NCI-H748 treated with DMSO at 0.1 percent for 48 hours (cell line): ENCODE measurements at regions not wholly inside any gene's neighbourhood (a gene's known extent, or its start where the extent isn't known, plus 50 kb on each side); places are given as distances from the start of the nearest gene placed in this dataset.

ENCODE experiments used
- DNase-seq: peaks from one replicate; lab custom pipeline; 2025; lab: John Stamatoyannopoulos, UW

- DNase-seq = no peak
Measured at GRCh38 chr6:11925805-11926204, 86.3 kb upstream of the HIVEP1 start.

DNA sequence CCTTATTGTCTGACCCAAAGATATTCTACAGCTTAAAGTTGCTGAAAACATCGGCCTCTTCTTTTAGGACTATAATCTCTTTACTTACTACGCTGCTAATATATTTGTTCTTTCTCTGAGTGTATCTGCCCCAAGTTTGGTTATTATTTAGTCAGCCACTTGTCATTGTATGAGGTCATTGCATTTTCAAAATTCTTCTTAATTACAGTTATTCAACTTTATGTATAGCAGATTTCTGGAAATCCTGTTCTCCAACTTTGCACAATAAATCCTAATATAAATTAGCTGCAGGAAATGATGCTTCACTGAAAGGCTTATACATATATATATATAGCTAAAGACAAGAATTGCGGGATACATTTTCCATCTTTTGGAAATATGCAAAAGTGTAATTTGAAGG is 88.5 kb upstream of the HIVEP1 start:
- DNase-seq = no peak

DNA sequence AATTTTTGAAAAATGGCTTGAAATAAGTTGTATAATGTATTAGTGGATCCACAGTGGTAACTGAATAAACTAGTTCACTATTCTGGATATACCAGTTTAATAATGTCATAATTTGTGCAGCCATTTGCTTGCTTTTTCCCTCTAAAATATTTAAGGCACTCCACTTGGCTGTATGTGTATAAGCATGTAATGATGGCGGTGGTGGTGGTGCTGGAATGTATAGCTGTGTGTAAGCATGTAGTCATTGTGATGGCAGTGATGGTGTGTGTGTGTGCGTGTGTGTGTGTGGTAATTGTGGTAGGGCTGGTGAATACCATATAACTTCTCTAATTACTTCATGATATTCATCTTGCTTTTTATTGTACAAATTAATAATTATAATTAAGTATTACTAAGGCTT is 89.2 kb upstream of the HIVEP1 start:
- no peak for DNase-seq

DNA sequence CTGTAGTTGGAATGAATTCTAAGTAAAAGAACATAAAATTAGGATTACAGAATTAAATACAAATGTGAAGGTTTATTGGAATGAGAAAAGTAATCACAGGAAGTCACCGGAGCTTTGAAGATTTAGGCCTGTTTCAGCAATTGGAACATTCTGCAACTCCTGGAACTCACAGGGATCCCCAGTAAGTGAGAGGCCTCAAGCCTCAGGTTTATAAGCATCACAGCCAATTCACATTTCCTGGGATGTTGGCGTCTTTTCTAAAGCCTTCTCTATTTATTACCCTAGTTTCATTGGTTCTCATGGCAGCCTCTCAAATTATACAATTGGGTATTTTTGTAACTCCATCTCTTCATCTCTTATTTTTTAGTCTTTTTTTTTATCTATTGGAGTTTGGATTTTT is 90.4 kb upstream of the HIVEP1 start:
- no peak for DNase-seq

- DNase-seq = no peak
Measured at GRCh38 chr6:11921017-11921438, 91.1 kb upstream of the HIVEP1 start.

DNA sequence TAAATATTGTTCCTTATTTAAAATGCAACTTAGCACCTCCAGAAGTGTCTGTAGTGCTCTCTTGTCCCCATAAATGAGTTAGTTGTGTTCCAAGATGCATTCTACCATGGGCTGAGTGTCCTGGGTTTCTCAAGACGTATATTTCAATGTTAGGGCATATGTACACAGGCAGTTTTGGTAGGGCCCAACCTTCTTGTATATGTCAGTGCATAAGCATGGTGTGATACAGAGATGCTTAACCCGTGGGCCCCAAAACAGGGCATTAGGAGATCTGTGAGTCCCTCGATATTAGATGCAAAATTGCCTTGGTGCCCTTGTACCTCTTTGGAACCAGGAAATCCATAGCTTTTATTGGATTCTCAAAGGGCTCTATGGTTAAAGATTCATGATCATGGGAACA is 91.5 kb upstream of the HIVEP1 start:
- no peak for DNase-seq

DNA sequence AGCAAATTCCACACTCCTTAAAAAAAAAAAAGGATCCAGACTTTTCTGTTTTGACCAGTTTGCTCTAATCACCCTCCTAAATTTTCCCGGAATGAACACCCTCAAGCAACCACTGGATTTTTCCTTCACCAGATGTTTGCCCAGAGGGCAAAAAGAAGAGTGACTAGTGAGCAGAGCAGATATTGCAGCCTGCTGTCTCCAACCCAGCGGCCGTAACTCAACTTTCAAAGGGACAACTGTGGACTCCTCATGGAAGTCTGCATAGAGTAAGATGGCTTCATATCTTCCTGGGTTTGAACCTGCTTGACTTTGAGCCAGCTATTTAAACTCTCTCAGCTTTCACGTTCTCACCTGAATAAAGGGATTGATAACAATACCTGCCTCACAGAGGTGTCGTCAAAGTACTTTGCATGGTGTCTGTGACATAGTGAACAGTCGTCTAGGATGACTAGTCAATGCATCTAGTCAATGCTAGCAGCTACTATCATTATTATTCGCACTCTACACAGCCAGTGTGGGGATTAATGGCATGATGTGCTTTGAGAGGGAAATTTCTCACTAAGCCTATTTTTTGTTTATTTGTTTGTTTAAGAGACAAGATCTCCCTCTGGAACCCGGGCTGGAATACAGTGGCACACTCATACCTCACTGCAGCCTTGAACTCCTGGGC is 92.2 kb upstream of the HIVEP1 start:
- DNase-seq = no peak

GRCh38 chr6:11918739-11919605 is 93.1 kb upstream of the HIVEP1 start:
- peak; percentile 26 for DNase-seq

DNA sequence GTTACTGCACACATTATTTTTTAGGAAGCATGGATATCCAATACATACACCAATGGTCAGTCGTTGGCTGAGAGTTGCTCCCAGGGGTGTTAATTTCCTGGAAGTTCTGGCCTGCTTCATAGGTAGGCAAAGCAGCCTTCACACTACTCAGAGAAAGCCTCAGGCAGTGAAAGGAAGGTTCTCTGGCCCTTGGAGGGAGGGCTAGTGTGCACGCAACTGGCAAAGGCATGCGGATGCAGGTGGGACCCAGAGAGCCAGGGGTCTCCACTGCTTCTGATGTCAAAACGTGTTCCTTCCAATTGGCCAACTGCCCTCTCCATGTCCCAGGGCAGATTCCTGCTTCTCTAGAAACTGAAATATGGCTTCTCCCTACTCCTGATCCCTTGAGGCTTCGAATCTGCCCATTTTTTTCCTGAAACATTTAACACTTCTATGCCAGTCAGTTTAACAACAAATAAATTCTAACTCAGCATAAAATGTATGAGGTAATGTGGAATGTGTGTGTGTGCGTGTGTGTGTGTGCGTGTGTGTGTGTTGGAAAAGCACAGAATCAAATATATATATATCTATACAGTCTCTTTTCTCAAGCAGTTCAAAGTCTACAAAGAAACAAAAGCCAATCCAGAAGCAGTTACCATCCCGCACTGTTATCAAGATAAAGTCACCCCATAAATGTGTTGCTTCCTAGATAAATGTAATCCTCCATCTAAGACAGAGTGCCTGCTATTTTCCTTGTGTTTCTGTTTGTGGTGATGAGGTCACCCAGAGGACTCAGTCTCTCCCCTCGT is 94.0 kb upstream of the HIVEP1 start:
- no peak for DNase-seq

DNA sequence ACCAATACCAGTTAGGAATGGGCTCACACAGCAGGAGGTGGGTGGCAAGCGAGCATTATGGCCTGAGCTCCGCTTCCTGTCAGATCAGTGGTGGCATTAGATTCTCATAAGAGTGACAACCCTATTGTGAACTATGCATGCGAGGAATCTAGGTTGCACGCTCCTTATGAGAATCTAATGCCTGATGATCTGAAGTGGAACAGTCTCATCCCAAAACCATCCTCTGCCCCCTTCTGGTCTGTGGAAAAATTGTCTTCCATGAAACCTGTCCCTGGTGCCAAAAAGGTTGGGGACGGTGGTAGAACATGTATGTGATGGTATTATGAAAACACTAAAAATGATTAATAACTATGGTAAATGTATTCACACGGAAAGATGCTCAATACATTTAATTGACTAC is 99.7 kb upstream of the HIVEP1 start:
- no peak for DNase-seq

DNA sequence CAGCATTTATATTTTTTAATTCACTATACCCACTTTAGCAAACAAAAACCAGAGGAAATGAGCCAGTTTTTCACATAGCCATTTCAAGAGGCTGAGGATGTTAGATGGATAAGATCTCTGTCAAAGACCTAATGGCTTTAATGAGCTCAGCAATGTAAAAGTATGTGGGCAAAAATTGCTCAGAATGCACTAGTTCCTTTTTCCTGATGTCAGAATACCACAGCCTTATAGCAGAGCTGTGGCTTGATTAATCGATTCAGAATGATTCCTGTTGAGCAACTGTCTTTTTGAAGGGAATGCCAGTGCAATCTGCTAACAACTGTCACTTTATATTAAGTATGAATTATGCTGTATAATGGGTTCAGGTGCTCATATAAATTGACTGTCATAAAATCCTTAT is 100.6 kb upstream of the HIVEP1 start:
- DNase-seq = no peak

- DNase-seq = no peak
Measured at GRCh38 chr6:11909696-11910132, 102.4 kb upstream of the HIVEP1 start.

- no peak for DNase-seq
Measured at GRCh38 chr6:11908436-11909105, 103.5 kb upstream of the HIVEP1 start.

DNA sequence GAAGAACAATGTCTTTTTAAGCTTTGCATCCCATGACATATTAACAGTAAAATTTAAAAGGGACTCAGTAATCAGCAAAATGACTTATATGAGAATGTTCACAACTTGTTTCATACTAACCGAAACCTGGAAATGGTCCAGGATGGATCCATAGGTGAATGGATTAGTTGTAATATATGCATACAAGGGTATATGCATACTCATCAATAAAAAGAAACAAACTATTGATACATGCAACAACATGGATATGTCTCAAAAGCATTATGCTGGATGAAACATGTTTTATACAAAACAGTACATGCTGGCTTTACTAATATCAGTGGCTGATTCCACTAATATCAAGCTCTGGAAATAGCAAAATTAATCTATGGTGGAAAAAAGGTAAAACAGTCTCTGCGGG is 108.5 kb upstream of the HIVEP1 start:
- no peak for DNase-seq

GRCh38 chr6:11902527-11902926 is 109.6 kb upstream of the HIVEP1 start:
- no peak for DNase-seq

DNA sequence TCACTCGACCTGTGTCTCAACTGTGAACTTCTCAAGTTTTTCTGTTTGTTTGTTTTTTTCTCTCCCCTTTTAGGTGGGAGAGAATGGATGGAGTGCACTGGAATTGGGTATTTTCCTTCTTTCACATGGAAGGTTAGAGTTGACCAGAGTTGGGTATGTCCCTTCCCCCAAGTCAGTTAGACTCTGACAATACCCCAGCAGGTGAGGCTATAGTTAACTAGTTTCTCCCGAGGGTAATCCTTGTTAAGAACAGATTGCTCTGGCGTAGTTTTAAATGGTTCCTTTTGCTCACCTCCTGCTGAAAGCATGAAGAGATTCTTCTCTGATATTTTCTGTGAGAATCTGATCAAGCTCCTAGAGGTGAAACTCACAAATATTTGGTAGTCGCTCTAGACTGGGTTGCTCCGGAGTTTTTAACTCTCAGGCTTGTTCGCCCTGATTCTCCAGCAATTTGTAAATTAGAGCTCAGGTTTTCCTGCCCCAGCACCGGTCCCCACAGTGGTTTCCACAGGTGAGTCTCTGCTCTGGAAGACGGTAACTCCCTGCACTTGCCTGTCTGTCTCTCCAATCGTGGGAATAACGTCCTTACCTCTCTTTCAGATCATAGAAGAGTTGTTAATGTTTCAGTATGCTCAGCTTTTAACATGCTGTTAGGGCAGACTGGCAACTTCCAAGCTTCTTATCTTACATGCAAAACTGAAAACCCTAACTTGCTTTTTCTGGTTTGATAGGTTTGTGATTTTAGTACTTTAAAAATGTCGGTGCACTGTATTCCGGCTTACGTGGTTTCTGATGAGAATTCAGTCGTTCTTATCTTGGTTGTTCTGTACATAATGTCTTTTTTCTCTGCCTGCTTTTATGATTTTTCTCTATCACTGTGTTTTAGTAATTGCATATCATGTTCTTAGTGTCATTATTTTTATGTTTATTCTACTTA is 111.2 kb upstream of the HIVEP1 start:
- DNase-seq = no peak

DNA sequence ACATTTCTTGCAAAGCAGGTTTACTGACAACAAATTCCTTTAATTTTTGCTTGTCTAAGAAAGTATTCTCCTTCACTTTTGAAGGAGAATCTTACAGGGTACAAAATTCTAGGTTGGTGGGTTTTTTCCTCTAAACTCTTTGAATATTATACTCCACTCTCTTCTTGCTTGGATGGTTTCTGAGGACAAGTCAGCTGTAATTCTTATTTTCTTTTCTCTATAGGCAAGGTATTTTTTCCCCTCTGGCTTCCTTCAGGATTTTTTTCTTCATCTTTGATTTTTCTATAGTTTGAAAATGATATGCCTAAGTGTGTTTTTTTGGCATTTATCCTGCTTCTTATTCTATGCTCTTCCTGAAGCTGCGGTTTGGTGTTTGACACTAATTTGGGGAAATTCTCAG is 112.5 kb upstream of the HIVEP1 start:
- no peak for DNase-seq

DNA sequence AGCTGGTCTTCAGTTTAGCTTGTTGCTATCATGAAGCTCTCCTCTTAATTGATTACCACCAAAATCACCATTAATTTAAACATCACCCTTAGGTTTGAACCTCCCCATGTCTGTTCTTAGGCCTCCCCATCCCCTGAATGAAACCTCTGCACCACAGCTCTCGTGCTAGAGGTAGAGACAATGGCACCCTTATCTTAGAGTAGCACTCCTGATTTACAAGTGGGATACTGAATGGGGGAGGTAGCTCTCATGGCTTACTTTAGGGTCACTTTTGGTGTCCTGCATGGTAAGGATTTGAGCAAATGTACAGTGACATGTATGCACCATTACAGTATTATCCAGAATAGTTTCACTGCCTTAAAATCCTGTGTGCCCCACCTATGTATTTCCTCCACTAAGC is 115.6 kb upstream of the ADTRP start:
- no peak for DNase-seq

GRCh38 chr6:11891547-11891946 is 112.9 kb upstream of the ADTRP start:
- DNase-seq = no peak

DNA sequence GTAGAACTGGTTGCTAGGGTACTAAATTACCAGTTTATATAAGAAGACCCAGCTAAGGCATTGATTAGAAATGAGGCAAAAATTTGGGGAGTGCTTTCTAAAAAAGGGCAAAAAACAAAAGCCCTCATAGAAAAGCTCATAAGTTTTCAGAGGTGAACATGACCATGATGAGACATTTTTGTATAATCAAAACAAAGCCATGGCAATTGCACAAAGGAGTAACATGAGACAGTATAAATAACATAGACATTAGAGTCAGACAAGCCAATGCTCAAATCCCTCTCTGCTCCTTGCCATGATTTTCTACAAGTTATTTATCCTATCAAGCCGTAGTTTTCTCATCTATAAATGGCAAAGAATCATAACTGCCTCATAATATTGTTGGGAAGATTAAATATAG is 112.2 kb upstream of the ADTRP start:
- no peak for DNase-seq

- no peak for DNase-seq
Measured at GRCh38 chr6:11890209-11890608, 111.6 kb upstream of the ADTRP start.
